ENCODE measurements at regions not wholly inside any gene's neighbourhood (a gene's known extent, or its start where the extent isn't known, plus 50 kb on each side); places are given as distances from the start of the nearest gene placed in this dataset.

GRCh38 chr10:6647811-6648526 lies 67.9 kb upstream of the PRKCQ start:
- POLR2A ChIA-PET, result no interaction called here
- H3K4me3 Mint-ChIP-seq (ENCODE audit: unreplicated experiment), result no peak overlapping the region
- intact Hi-C loops (cut with micrococcal nuclease; ENCODE audit: unreplicated experiment), result loop anchor here (1.0 kb wide), 1 partner anchor 68 kb away; the partner anchor contains the start of gene PRKCQ
- peak; percentile 70 to 80 for DNase-seq
- no peaks in the 10 kb centered on the region for H3K9me3 Mint-ChIP-seq (ENCODE audit: unreplicated experiment)
- CTCF ChIA-PET, result interaction anchor here (0.5 to 1.1 kb wide), 3 partner anchors 19 to 66 kb away, joined by 3 read pairs; no protein-coding TSS in a partner anchor
- Histone ChIP-seq H3K4me1 (no peaks in the 10 kb centered on the region), H3K36me3 (ENCODE audit: control insufficient read depth, insufficient read depth, low read length) (no peaks in the 10 kb centered on the region), H3K4me3 (ENCODE audit: low read depth, low read length) (no peak overlapping the region), H3K27me3 (replicated peaks; ENCODE audit: control insufficient read depth, insufficient read depth, low read length) (no peaks in the 10 kb centered on the region), H3K9me3 (no peaks in the 10 kb centered on the region)
- H3K4me1 Mint-ChIP-seq (ENCODE audit: low read depth, unreplicated experiment), result no peaks in the 10 kb centered on the region
- no TSS peak for BruUV-seq (replicated peaks)
- no peak overlapping the region for H3K27ac Mint-ChIP-seq (ENCODE audit: unreplicated experiment)
- peak; percentile 85 to 90 for TF ChIP-seq CTCF (IDR thresholded peaks at IDR 0.05; ENCODE audit: insufficient read depth in 1 of 2, low read depth in 1 of 2, low read length in 1 of 2, severe bottlenecking in 1 of 2, unreplicated experiment in 1 of 2)
- H3K36me3 Mint-ChIP-seq (ENCODE audit: insufficient read depth, unreplicated experiment), result no peaks in the 10 kb centered on the region
- H3K27me3 Mint-ChIP-seq (ENCODE audit: insufficient read depth, unreplicated experiment), result peaks cover 11% of the 10 kb centered on the region

DNA sequence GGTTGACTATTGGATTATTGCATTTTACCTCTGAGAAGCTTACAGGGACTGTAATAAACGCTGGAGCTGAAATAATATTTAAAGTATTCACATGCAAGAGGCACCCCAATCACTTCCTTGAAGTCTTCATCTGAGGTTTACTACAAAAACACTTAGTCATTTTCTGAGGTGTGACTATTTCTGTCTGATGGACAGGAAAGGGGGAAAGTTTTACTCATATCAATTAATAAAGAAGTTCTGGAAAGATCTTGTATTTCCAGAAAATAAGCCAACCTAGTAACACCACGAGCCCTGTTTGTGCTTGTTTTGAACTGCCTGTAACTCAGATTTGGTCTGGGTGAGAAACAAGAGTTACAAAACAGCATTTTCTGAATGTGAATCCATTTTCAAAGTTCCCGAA lies 63.9 kb upstream of the PRKCQ start:
- BruUV-seq (replicated peaks), result no TSS peak
- ChIA-PET CTCF (no interaction called here), POLR2A (no interaction called here)
- no peak overlapping the region for H3K27ac Mint-ChIP-seq (ENCODE audit: unreplicated experiment)
- H3K27me3 ChIP-seq (replicated peaks; ENCODE audit: control insufficient read depth, insufficient read depth, low read length), result no peaks in the 10 kb centered on the region
- no peaks in the 10 kb centered on the region for H3K4me1 Mint-ChIP-seq (ENCODE audit: low read depth, unreplicated experiment)
- no peak for TF ChIP-seq CTCF (IDR thresholded peaks at IDR 0.05; ENCODE audit: insufficient read depth in 1 of 2, low read depth in 1 of 2, low read length in 1 of 2, severe bottlenecking in 1 of 2, unreplicated experiment in 1 of 2)
- no peaks in the 10 kb centered on the region; the same call in 1 of the 2 replicates for H3K9me3 ChIP-seq
- no peaks in the 10 kb centered on the region for H3K36me3 ChIP-seq (ENCODE audit: control insufficient read depth, insufficient read depth, low read length)
- H3K4me3 ChIP-seq (ENCODE audit: low read depth, low read length), result no peak overlapping the region
- no peak overlapping the region for H3K4me3 Mint-ChIP-seq (ENCODE audit: unreplicated experiment)
- no peaks in the 10 kb centered on the region for H3K36me3 Mint-ChIP-seq (ENCODE audit: insufficient read depth, unreplicated experiment)
- peaks cover 21% of the 10 kb centered on the region for H3K27me3 Mint-ChIP-seq (ENCODE audit: insufficient read depth, unreplicated experiment)
- no peaks in the 10 kb centered on the region for H3K9me3 Mint-ChIP-seq (ENCODE audit: unreplicated experiment)
- DNase-seq, result no peak
- no peaks in the 10 kb centered on the region for H3K4me1 ChIP-seq
- intact Hi-C loops (cut with micrococcal nuclease; ENCODE audit: unreplicated experiment), result no loop called here

GRCh38 chr10:6642876-6643275 lies 62.8 kb upstream of the PRKCQ start:
- Histone ChIP-seq H3K27me3 (replicated peaks; ENCODE audit: control insufficient read depth, insufficient read depth, low read length) (no peaks in the 10 kb centered on the region), H3K36me3 (ENCODE audit: control insufficient read depth, insufficient read depth, low read length) (no peaks in the 10 kb centered on the region), H3K4me1 (no peaks in the 10 kb centered on the region), H3K9me3 (no peaks in the 10 kb centered on the region; the same call in 1 of the 2 replicates), H3K4me3 (ENCODE audit: low read depth, low read length) (no peak overlapping the region)
- no TSS peak for BruUV-seq (replicated peaks)
- Mint-ChIP-seq H3K27me3 (ENCODE audit: insufficient read depth, unreplicated experiment) (peaks cover 25% of the 10 kb centered on the region), H3K9me3 (ENCODE audit: unreplicated experiment) (no peaks in the 10 kb centered on the region), H3K4me3 (ENCODE audit: unreplicated experiment) (no peak overlapping the region), H3K4me1 (ENCODE audit: low read depth, unreplicated experiment) (no peaks in the 10 kb centered on the region), H3K27ac (ENCODE audit: unreplicated experiment) (no peak overlapping the region), H3K36me3 (ENCODE audit: insufficient read depth, unreplicated experiment) (no peaks in the 10 kb centered on the region)
- ChIA-PET CTCF (no interaction called here), POLR2A (no interaction called here)
- no peak for DNase-seq
- intact Hi-C loops (cut with micrococcal nuclease; ENCODE audit: unreplicated experiment), result no loop called here
- TF ChIP-seq CTCF (IDR thresholded peaks at IDR 0.05; ENCODE audit: insufficient read depth in 1 of 2, low read depth in 1 of 2, low read length in 1 of 2, severe bottlenecking in 1 of 2, unreplicated experiment in 1 of 2), result no peak
